H1 (cell line): ENCODE measurements at regions not wholly inside any gene's neighbourhood (a gene's known extent, or its start where the extent isn't known, plus 50 kb on each side); places are given as distances from the start of the nearest gene placed in this dataset.

Experiments used
- CTCF ChIA-PET: fragments of 300-600 bp; sonication (Branson Sonifier 250); formaldehyde crosslinking; loops from one replicate; lab custom pipeline; 2021; ENCODE audit not compliant: partially characterized antibody; lab: Charles Lee
- POLR2A ChIA-PET: fragments of 300-600 bp; sonication (Branson Sonifier 250); formaldehyde crosslinking; loops from one replicate; lab custom pipeline; 2021; ENCODE audit warnings: inconsistent platforms; ENCODE audit not compliant: partially characterized antibody; lab: Charles Lee
- DNase-seq, 2 experiments: peaks; one replicate each; pipeline versions ENCODE4 v3.0.0 to v3.0.0-alpha.2; 2010 to 2022; ENCODE audit warnings: low spot score in 2 of 2, low read depth in 1 of 2, mixed read lengths in 1 of 2
- FAIRE-seq: peaks from 2 replicates; lab custom pipeline; 2011; peaks lifted over from hg19 to GRCh38; lab: Jason Lieb, UNC
- H2AFZ ChIP-seq: 2 replicates; pipeline ENCODE4 v1.8.1; 2012; ENCODE audit warnings: low read length, inconsistent platforms
- H2AK5ac ChIP-seq: 2 replicates; pipeline ENCODE4 v1.6.1; 2013; ENCODE audit warnings: low read depth, low read length
- H2BK120ac ChIP-seq: replicated peaks from 2 replicates; pipeline ENCODE3; 2013; ENCODE audit warnings: low read depth, low read length, inconsistent platforms
- H2BK12ac ChIP-seq: 2 replicates; pipeline ENCODE4 v1.6.1; 2013; ENCODE audit warnings: low read depth, low read length
- H2BK15ac ChIP-seq: 2 replicates; pipeline ENCODE4 v1.6.1; 2013; ENCODE audit warnings: low read length
- H2BK20ac ChIP-seq: 2 replicates; pipeline ENCODE4 v1.6.1; 2013; ENCODE audit warnings: low read length
- H2BK5ac ChIP-seq: 2 replicates; pipeline ENCODE4 v1.6.1; 2013; ENCODE audit warnings: low read depth, low read length
- H3K14ac ChIP-seq: 2 replicates; pipeline ENCODE4 v1.6.1; 2013; ENCODE audit warnings: inconsistent platforms; ENCODE audit not compliant: insufficient read length
- H3K18ac ChIP-seq: 2 replicates; pipeline ENCODE4 v1.6.1; 2013; ENCODE audit warnings: low read length; ENCODE audit errors: extremely low read depth
- H3K23ac ChIP-seq: 2 replicates; pipeline ENCODE4 v1.6.1; 2013; ENCODE audit warnings: inconsistent platforms; ENCODE audit not compliant: insufficient read length
- H3K23me2 ChIP-seq: 2 replicates; pipeline ENCODE4 v1.6.1; 2013; ENCODE audit warnings: low read depth, low read length
- H3K27ac ChIP-seq: 2 replicates; pipeline ENCODE4 v1.6.1; 2011; ENCODE audit warnings: low read depth, low read length, inconsistent platforms
- H3K27me3 ChIP-seq, 4 experiments: replicated peaks in 1 of 4; 1 replicate in 1 of 4; 2 replicates in 3 of 4; pipeline versions ENCODE4 v1.6.1 to v1.8.1; 2011 to 2013; ENCODE audit warnings: low read length in 3 of 4, mild to moderate bottlenecking in 3 of 4, inconsistent platforms in 2 of 4, mixed read lengths in 2 of 4, moderate library complexity in 1 of 4; ENCODE audit not compliant: control insufficient read depth in 3 of 4, insufficient read depth in 3 of 4; ENCODE audit errors: extremely low read depth in 1 of 4
- H3K36me3 ChIP-seq, 4 experiments: 2 replicates each; pipeline versions ENCODE4 v1.6.1 to v1.8.1; 2011 to 2013; ENCODE audit warnings: mild to moderate bottlenecking in 4 of 4, low read length in 3 of 4, moderate library complexity in 2 of 4, control low read depth in 1 of 4, inconsistent platforms in 1 of 4; ENCODE audit not compliant: insufficient read depth in 4 of 4, control insufficient read depth in 2 of 4
- H3K4ac ChIP-seq: replicated peaks from 2 replicates; pipeline ENCODE3; 2013; ENCODE audit warnings: low read length, low read depth, mixed read lengths, inconsistent platforms; ENCODE audit not compliant: insufficient read length
- H3K4me1 ChIP-seq, 4 experiments: replicated peaks in 1 of 4; 1 replicate in 1 of 4; 2 replicates in 3 of 4; pipeline versions ENCODE4 v1.6.1 to v1.8.1; 2011 to 2013; ENCODE audit warnings: low read length in 3 of 4, inconsistent platforms in 2 of 4, mixed read lengths in 1 of 4; ENCODE audit not compliant: insufficient read depth in 4 of 4, control insufficient read depth in 3 of 4
- H3K4me2 ChIP-seq, 2 experiments: 2 replicates each; pipeline versions ENCODE4 v1.6.1 to v1.8.1; 2011 to 2013; ENCODE audit warnings: low read depth in 2 of 2, low read length in 2 of 2, control low read depth in 1 of 2, inconsistent platforms in 1 of 2, mild to moderate bottlenecking in 1 of 2; ENCODE audit not compliant: insufficient read depth in 1 of 2
- H3K4me3 ChIP-seq, 4 experiments: fragments of 200-600, 300-600 bp in 1 of 4; sonication (generic), shearing (Covaris generic), sonication (Bioruptor Twin) in 1 of 4; 2 replicates each; pipeline versions ENCODE4 v1.5.1 to v1.8.1; 2011 to 2016; ENCODE audit warnings: low read length in 4 of 4, low read depth in 3 of 4, control low read depth in 2 of 4, inconsistent platforms in 2 of 4, mild to moderate bottlenecking in 2 of 4, mixed read lengths in 1 of 4, moderate library complexity in 1 of 4; ENCODE audit not compliant: insufficient read depth in 2 of 4; ENCODE audit errors: extremely low read depth in 1 of 4
- H3K56ac ChIP-seq: replicated peaks from 2 replicates; pipeline ENCODE3; 2013; ENCODE audit warnings: low read depth, mild to moderate bottlenecking, mixed read lengths, low read length, inconsistent platforms; ENCODE audit not compliant: insufficient read length
- H3K79me1 ChIP-seq: 2 replicates; pipeline ENCODE4 v1.6.1; 2013; ENCODE audit warnings: low read depth, low read length, control low read depth
- H3K79me2 ChIP-seq, 2 experiments: 2 replicates each; pipeline versions ENCODE4 v1.6.1 to v1.8.1; 2012 to 2013; ENCODE audit warnings: low read length in 2 of 2, mild to moderate bottlenecking in 2 of 2, inconsistent platforms in 1 of 2; ENCODE audit not compliant: insufficient read depth in 2 of 2, control insufficient read depth in 1 of 2
- H3K9ac ChIP-seq, 4 experiments: replicated peaks in 1 of 4; 1 replicate in 1 of 4; 2 replicates in 3 of 4; pipeline versions ENCODE4 v1.6.1 to v1.8.1; 2011 to 2013; ENCODE audit warnings: low read depth in 3 of 4, low read length in 3 of 4, control low read depth in 2 of 4, mild to moderate bottlenecking in 2 of 4, moderate library complexity in 2 of 4, inconsistent platforms in 1 of 4; ENCODE audit errors: extremely low read depth in 1 of 4
- H3K9me3 ChIP-seq, 2 experiments: 2 replicates each; pipeline versions ENCODE4 v1.6.1 to v1.8.1; 2012 to 2013; ENCODE audit warnings: mild to moderate bottlenecking in 2 of 2, moderate library complexity in 2 of 2, control low read depth in 1 of 2, inconsistent platforms in 1 of 2, low read depth in 1 of 2, low read length in 1 of 2, mixed read lengths in 1 of 2; ENCODE audit not compliant: insufficient read depth in 2 of 2
- H4K20me1 ChIP-seq, 2 experiments: replicated peaks in 1 of 2; 2 replicates each; pipeline versions ENCODE3 to v1.8.1; 2011 to 2013; ENCODE audit warnings: inconsistent platforms in 2 of 2, low read length in 2 of 2, mild to moderate bottlenecking in 1 of 2; ENCODE audit not compliant: insufficient read depth in 2 of 2, control insufficient read depth in 1 of 2
- H4K5ac ChIP-seq: 2 replicates; pipeline ENCODE4 v1.6.1; 2013; ENCODE audit warnings: low read length, low read depth, mixed read lengths, inconsistent platforms; ENCODE audit not compliant: insufficient read length
- H4K8ac ChIP-seq: 2 replicates; pipeline ENCODE4 v1.8.0; 2013; ENCODE audit warnings: mild to moderate bottlenecking, moderate library complexity, low read length, inconsistent platforms; ENCODE audit not compliant: insufficient read depth; ENCODE audit errors: extremely low read depth
- H4K91ac ChIP-seq: replicated peaks from 2 replicates; pipeline ENCODE3; 2013; ENCODE audit warnings: low read length, mixed read lengths, inconsistent platforms; ENCODE audit not compliant: insufficient read length
- BRCA1 ChIP-seq: IDR thresholded peaks from 2 replicates; pipeline ENCODE4 v1.6.1; 2012; ENCODE audit warnings: low read depth, low read length, improper control_type of control experiment
- CHD1 ChIP-seq: IDR thresholded peaks from 2 replicates; pipeline ENCODE4 v1.6.1; 2012; ENCODE audit warnings: low read depth, low read length, improper control_type of control experiment
- HDAC2 ChIP-seq, 2 experiments: fragments of 300-600 bp in 1 of 2; sonication (generic) in 1 of 2; IDR thresholded peaks; 2 replicates each; pipeline ENCODE4 v1.6.1; 2011 to 2012; ENCODE audit warnings: low read depth in 2 of 2, low read length in 2 of 2, mild to moderate bottlenecking in 2 of 2, moderate library complexity in 2 of 2, borderline replicate concordance in 1 of 2, inconsistent platforms in 1 of 2
- KDM5A ChIP-seq: fragments of 200-600 bp; IDR thresholded peaks from 2 replicates; pipeline ENCODE4 v1.7.1; 2012; ENCODE audit warnings: mild to moderate bottlenecking, low read length, inconsistent platforms, mixed read lengths
- PHF8 ChIP-seq: fragments of 200-600 bp; sonication (generic); conservative IDR thresholded peaks from 2 replicates; pipeline ENCODE4 v1.7.1; 2012; ENCODE audit warnings: low read depth, mild to moderate bottlenecking, inconsistent platforms, low read length, moderate library complexity
- SP2 ChIP-seq: IDR thresholded peaks from 2 replicates; pipeline ENCODE4 v1.6.1; 2012; ENCODE audit warnings: mild to moderate bottlenecking, low read length, inconsistent platforms
- SRF ChIP-seq: IDR thresholded peaks from 2 replicates; pipeline ENCODE4 v1.6.1; 2011; ENCODE audit warnings: mild to moderate bottlenecking, low read depth, low read length, moderate library complexity
- SUZ12 ChIP-seq: fragments of 200-600 bp; sonication (generic); IDR thresholded peaks from 2 replicates; pipeline ENCODE4 v1.6.1; 2012; ENCODE audit warnings: mild to moderate bottlenecking, inconsistent platforms, low read length, moderate library complexity, mixed read lengths
- TAF7 ChIP-seq: optimal IDR thresholded peaks from 2 replicates; pipeline ENCODE3; 2011; ENCODE audit warnings: low read depth, mild to moderate bottlenecking, inconsistent platforms, low read length, moderate library complexity, borderline replicate concordance
- TBP ChIP-seq: IDR thresholded peaks from 2 replicates; pipeline ENCODE4 v1.6.1; 2011; ENCODE audit warnings: low read depth, low read length, improper control_type of control experiment
- TCF12 ChIP-seq: IDR thresholded peaks from 2 replicates; pipeline ENCODE4 v1.6.1; 2011; ENCODE audit warnings: low read depth, mild to moderate bottlenecking, low read length
- ZNF274 ChIP-seq: IDR thresholded peaks from 2 replicates; pipeline ENCODE4 v1.7.0; 2012; ENCODE audit warnings: low read length, borderline replicate concordance; ENCODE audit errors: extremely low read depth
- WGBS, 2 experiments: shearing (Covaris generic) in 1 of 2; methylation state at CpG; one replicate each; pipeline versions ENCODE4 v1.1.6 to v1.1.7; 2013 to 2015; ENCODE audit warnings: low lambda C conversion rate in 2 of 2, mixed read lengths in 2 of 2, inconsistent platforms in 1 of 2, low coverage in 1 of 2, missing lambda C conversion rate in 1 of 2; ENCODE audit not compliant: insufficient replicate concordance in 2 of 2, insufficient coverage in 1 of 2, insufficient read length in 1 of 2; ENCODE audit errors: extremely low coverage in 1 of 2, missing lambda C conversion rate in 1 of 2; 5-methylcytosine and 5-hydroxymethylcytosine counted together

DNA sequence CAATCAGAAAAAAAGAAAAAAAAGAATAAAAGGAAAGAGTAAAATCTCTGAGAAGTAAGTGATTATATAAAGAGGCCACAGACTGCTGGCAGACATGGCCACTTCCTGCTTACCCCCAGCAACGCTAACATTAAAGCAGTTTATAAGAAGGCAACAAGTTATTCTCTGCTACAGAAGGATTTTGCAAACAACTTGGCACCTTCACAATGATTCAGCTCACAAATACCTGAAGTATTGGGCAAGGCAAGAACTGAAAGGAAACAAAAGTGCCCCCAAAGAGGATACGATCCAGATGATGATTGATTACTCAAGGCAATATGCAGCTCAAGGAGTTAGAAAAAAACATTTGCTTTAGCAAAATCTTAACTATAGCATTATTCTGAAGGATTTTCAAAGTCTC, 718.8 kb downstream of the KLHL13 start:
- Histone ChIP-seq H2BK5ac (no peak overlapping the region), H3K36me3 (no peaks in the 10 kb centered on the region), H3K14ac (no peak overlapping the region), H3K4ac (no peak overlapping the region), H3K79me2 (no peaks in the 10 kb centered on the region), H3K9ac (no peak overlapping the region), H3K56ac (no peak overlapping the region), H2BK120ac (no peak overlapping the region), H3K4me2 (no peak overlapping the region), H3K18ac (no peak overlapping the region), H3K23me2 (no peaks in the 10 kb centered on the region), H4K8ac (no peak overlapping the region), H4K91ac (no peak overlapping the region), H3K4me1 (no peaks in the 10 kb centered on the region), H3K27me3 (no peaks in the 10 kb centered on the region), H3K9me3 (no peaks in the 10 kb centered on the region), H2AFZ (no peak overlapping the region), H3K27ac (no peak overlapping the region), H3K4me3 (no peak overlapping the region), H2BK15ac (no peak overlapping the region), H2AK5ac (no peak overlapping the region), H4K5ac (no peak overlapping the region), H4K20me1 (no peaks in the 10 kb centered on the region), H2BK12ac (no peak overlapping the region), H3K23ac (no peak overlapping the region), H2BK20ac (no peak overlapping the region), H3K79me1 (no peaks in the 10 kb centered on the region)
- 95% methylated on average over 2 of the region's 2 CpGs; no CpG with 5 or more reads in 1 of the 2 experiments for WGBS, 2 experiments
- DNase-seq = no peak
- ChIA-PET CTCF (no interaction called here), POLR2A (no interaction called here)
- no peak for FAIRE-seq
- TF ChIP-seq SP2 (no peak), TCF12 (no peak), CHD1 (no peak), SUZ12 (no peak), HDAC2 (IDR thresholded peaks at IDR 0.05; ENCODE audit: borderline replicate concordance in 1 of 2, low read depth in 2 of 2, low read length in 2 of 2) (no peak), TAF7 (no peak), PHF8 (no peak), TBP (no peak), KDM5A (no peak), BRCA1 (no peak), SRF (no peak), ZNF274 (no peak)
